Stimulated activated CD4-positive, alpha-beta T cell treated with anti-CD3 and anti-CD28 coated beads, Interleukin-2, amount 100 ng/mL, for 24 hours (primary cell): ENCODE measurements at regions not wholly inside any gene's neighbourhood (a gene's known extent, or its start where the extent isn't known, plus 50 kb on each side); places are given as distances from the start of the nearest gene placed in this dataset.
"Not testable (repeated sequence)": the region's sequence is repeated elsewhere in the genome, so short reads cannot be mapped to it uniquely, and the experiment has no call there.

Experiments
- DNase-seq, 2 donors: peaks; one replicate each; pipeline ENCODE4 v3.0.0-alpha.2; 2020

- DNase-seq: no peak
Observed at GRCh38 chr15:70523192-70523591, 240.2 kb downstream of the UACA start.

- DNase-seq: no peak
Observed at GRCh38 chr15:70522323-70522966, 240.9 kb downstream of the UACA start.

GRCh38 chr15:70521576-70522322, 241.6 kb downstream of the UACA start:
- no peak for DNase-seq

- DNase-seq: no peak
Observed at GRCh38 chr15:70519616-70520015, 243.7 kb downstream of the UACA start.

GRCh38 chr15:70519004-70519365, 244.4 kb downstream of the UACA start:
- DNase-seq: no peak

GRCh38 chr15:70518201-70519003, 245.0 kb downstream of the UACA start:
- no peak for DNase-seq

GRCh38 chr15:70517194-70517590, 246.2 kb downstream of the UACA start:
- DNase-seq: no peak

- no peak for DNase-seq
Observed at GRCh38 chr15:70516408-70517193, 246.8 kb downstream of the UACA start.

- DNase-seq: no peak
Observed at GRCh38 chr15:70514251-70514650, 249.1 kb downstream of the UACA start.

GRCh38 chr15:70513819-70514218, 249.5 kb downstream of the UACA start:
- DNase-seq: no peak

- DNase-seq: peak; percentile 63 to 71
Observed at GRCh38 chr15:70512772-70513362, 250.5 kb downstream of the UACA start.

- DNase-seq: not testable (repeated sequence)
Observed at GRCh38 chr15:70511972-70512587, 251.3 kb downstream of the UACA start.

- no peak for DNase-seq
Observed at GRCh38 chr15:70510433-70510832, 252.9 kb downstream of the UACA start.

- no peak for DNase-seq
Observed at GRCh38 chr15:70509731-70510143, 253.6 kb downstream of the UACA start.

GRCh38 chr15:70509282-70509662, 254.1 kb downstream of the UACA start:
- no peak for DNase-seq

- DNase-seq: peak; percentile 55 to 70
Observed at GRCh38 chr15:70508561-70509281, 254.6 kb downstream of the UACA start.

- peak in 1 of 2 donors; percentile 46 for DNase-seq
Observed at GRCh38 chr15:70507772-70508371, 255.5 kb downstream of the UACA start.

GRCh38 chr15:70505936-70506912, 257.1 kb downstream of the UACA start:
- DNase-seq: no peak

- DNase-seq: no peak
Observed at GRCh38 chr15:70505411-70505919, 257.9 kb downstream of the UACA start.
